ENCODE measurements at regions not wholly inside any gene's neighbourhood (a gene's known extent, or its start where the extent isn't known, plus 50 kb on each side); places are given as distances from the start of the nearest gene placed in this dataset.

GRCh38 chr5:57012511-57012910 is 60.6 kb upstream of the MIER3 start:
- TF ChIP-seq MAX (IDR thresholded peaks at IDR 0.05; ENCODE audit: low read depth, low read length) (no peak), POLR2A (IDR thresholded peaks at IDR 0.05; ENCODE audit: extremely low read depth, insufficient read length) (no peak), CTCF (IDR thresholded peaks at IDR 0.05; ENCODE audit: low read depth, low read length) (no peak), MYC (IDR thresholded peaks at IDR 0.05; ENCODE audit: low read depth, low read length) (no peak)
- no peak for DNase-seq (ENCODE audit: low read depth)
- H3K4me3 ChIP-seq (ENCODE audit: low read depth, low read length): no peak overlapping the region

- TF ChIP-seq CTCF (IDR thresholded peaks at IDR 0.05; ENCODE audit: low read depth, low read length) (no peak), MYC (IDR thresholded peaks at IDR 0.05; ENCODE audit: low read depth, low read length) (no peak), POLR2A (IDR thresholded peaks at IDR 0.05; ENCODE audit: extremely low read depth, insufficient read length) (no peak), MAX (IDR thresholded peaks at IDR 0.05; ENCODE audit: low read depth, low read length) (no peak)
- no peak for DNase-seq (ENCODE audit: low read depth)
- no peak overlapping the region for H3K4me3 ChIP-seq (ENCODE audit: low read depth, low read length)
These were observed 74.0 kb upstream of the MIER3 start for GRCh38 chr5:57025961-57026360.

- no peak overlapping the region for H3K4me3 ChIP-seq (ENCODE audit: low read depth, low read length)
- no peak for DNase-seq (ENCODE audit: low read depth)
- TF ChIP-seq POLR2A (IDR thresholded peaks at IDR 0.05; ENCODE audit: extremely low read depth, insufficient read length): no peak
- no peak for TF ChIP-seq MYC (IDR thresholded peaks at IDR 0.05; ENCODE audit: low read depth, low read length)
- no peak for TF ChIP-seq CTCF (IDR thresholded peaks at IDR 0.05; ENCODE audit: low read depth, low read length)
- no peak for TF ChIP-seq MAX (IDR thresholded peaks at IDR 0.05; ENCODE audit: low read depth, low read length)
These were observed 76.2 kb upstream of the MIER3 start for GRCh38 chr5:57028161-57028560.

GRCh38 chr5:57032151-57032551 is 80.2 kb upstream of the MIER3 start:
- no peak overlapping the region for H3K4me3 ChIP-seq (ENCODE audit: low read depth, low read length)
- TF ChIP-seq CTCF (IDR thresholded peaks at IDR 0.05; ENCODE audit: low read depth, low read length) (no peak), POLR2A (IDR thresholded peaks at IDR 0.05; ENCODE audit: extremely low read depth, insufficient read length) (no peak), MYC (IDR thresholded peaks at IDR 0.05; ENCODE audit: low read depth, low read length) (no peak), MAX (IDR thresholded peaks at IDR 0.05; ENCODE audit: low read depth, low read length) (no peak)
- DNase-seq (ENCODE audit: low read depth): peak; percentile 12

GRCh38 chr5:57033103-57033502 is 81.2 kb upstream of the MIER3 start:
- no peak overlapping the region for H3K4me3 ChIP-seq (ENCODE audit: low read depth, low read length)
- no peak for DNase-seq (ENCODE audit: low read depth)
- TF ChIP-seq MAX (IDR thresholded peaks at IDR 0.05; ENCODE audit: low read depth, low read length): no peak
- TF ChIP-seq MYC (IDR thresholded peaks at IDR 0.05; ENCODE audit: low read depth, low read length): no peak
- no peak for TF ChIP-seq CTCF (IDR thresholded peaks at IDR 0.05; ENCODE audit: low read depth, low read length)
- TF ChIP-seq POLR2A (IDR thresholded peaks at IDR 0.05; ENCODE audit: extremely low read depth, insufficient read length): no peak

- no peak overlapping the region for H3K4me3 ChIP-seq (ENCODE audit: low read depth, low read length)
- DNase-seq (ENCODE audit: low read depth): no peak
- TF ChIP-seq MAX (IDR thresholded peaks at IDR 0.05; ENCODE audit: low read depth, low read length): no peak
- TF ChIP-seq MYC (IDR thresholded peaks at IDR 0.05; ENCODE audit: low read depth, low read length): no peak
- TF ChIP-seq POLR2A (IDR thresholded peaks at IDR 0.05; ENCODE audit: extremely low read depth, insufficient read length): no peak
- TF ChIP-seq CTCF (IDR thresholded peaks at IDR 0.05; ENCODE audit: low read depth, low read length): no peak
These were observed 81.6 kb upstream of the MIER3 start for GRCh38 chr5:57033503-57033902.
